Esophagus muscularis mucosa (tissue), 3 donors: ENCODE measurements at regions not wholly inside any gene's neighbourhood (a gene's known extent, or its start where the extent isn't known, plus 50 kb on each side); places are given as distances from the start of the nearest gene placed in this dataset.

Source experiments
- EP300 ChIP-seq: sonication (generic); formaldehyde crosslinking; IDR thresholded peaks from one replicate; pipeline ENCODE4 v1.6.1; 2017; ENCODE audit warnings: antibody characterized with exemption
- TF ChIP-seq, protein P1 (sequence below), 3 experiments: fragments of 200-600 bp in 2 of 3; fragments of 450-650 bp in 1 of 3; sonication (generic) in 2 of 3; IDR thresholded peaks; one replicate each; pipeline ENCODE4 v1.5.1; 2017 to 2019; ENCODE audit warnings: antibody characterized with exemption in 3 of 3, mild to moderate bottlenecking in 2 of 3, moderate library complexity in 1 of 3

DNA sequence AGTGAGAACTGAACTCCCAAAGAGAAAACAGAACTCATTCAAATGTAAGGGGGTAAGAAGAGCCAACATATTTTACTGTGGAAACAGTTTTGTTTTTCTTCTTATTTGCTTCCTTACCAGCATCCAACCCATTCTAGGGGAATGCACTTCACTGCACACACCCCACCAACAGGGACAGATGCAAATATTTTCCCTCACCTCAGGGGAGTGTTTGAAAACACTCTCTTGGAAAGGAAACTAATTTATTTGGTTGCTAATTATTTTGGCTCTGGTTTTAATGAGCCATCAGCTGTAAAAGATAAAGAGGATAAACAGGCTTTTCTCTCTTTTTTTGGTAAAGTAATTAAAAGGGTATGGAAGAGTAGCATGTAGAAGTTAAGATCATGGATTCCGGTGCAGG is 413.4 kb downstream of the MAN2A1 start:
- TF ChIP-seq, protein P1, sequence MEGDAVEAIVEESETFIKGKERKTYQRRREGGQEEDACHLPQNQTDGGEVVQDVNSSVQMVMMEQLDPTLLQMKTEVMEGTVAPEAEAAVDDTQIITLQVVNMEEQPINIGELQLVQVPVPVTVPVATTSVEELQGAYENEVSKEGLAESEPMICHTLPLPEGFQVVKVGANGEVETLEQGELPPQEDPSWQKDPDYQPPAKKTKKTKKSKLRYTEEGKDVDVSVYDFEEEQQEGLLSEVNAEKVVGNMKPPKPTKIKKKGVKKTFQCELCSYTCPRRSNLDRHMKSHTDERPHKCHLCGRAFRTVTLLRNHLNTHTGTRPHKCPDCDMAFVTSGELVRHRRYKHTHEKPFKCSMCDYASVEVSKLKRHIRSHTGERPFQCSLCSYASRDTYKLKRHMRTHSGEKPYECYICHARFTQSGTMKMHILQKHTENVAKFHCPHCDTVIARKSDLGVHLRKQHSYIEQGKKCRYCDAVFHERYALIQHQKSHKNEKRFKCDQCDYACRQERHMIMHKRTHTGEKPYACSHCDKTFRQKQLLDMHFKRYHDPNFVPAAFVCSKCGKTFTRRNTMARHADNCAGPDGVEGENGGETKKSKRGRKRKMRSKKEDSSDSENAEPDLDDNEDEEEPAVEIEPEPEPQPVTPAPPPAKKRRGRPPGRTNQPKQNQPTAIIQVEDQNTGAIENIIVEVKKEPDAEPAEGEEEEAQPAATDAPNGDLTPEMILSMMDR (IDR thresholded peaks at IDR 0.05), result no peak
- no peak for TF ChIP-seq EP300
